CD4-positive, alpha-beta T cell treated with Interleukin-12 subunit alpha and Interleukin-12 subunit beta, for 1 hour (primary cell): ENCODE measurements at regions not wholly inside any gene's neighbourhood (a gene's known extent, or its start where the extent isn't known, plus 50 kb on each side); places are given as distances from the start of the nearest gene placed in this dataset.
"Not testable (repeated sequence)": the region's sequence is repeated elsewhere in the genome, so short reads cannot be mapped to it uniquely, and the experiment has no call there.

Experiments
- DNase-seq: peaks from one replicate; pipeline ENCODE4 v3.0.0-alpha.2; 2020

DNA sequence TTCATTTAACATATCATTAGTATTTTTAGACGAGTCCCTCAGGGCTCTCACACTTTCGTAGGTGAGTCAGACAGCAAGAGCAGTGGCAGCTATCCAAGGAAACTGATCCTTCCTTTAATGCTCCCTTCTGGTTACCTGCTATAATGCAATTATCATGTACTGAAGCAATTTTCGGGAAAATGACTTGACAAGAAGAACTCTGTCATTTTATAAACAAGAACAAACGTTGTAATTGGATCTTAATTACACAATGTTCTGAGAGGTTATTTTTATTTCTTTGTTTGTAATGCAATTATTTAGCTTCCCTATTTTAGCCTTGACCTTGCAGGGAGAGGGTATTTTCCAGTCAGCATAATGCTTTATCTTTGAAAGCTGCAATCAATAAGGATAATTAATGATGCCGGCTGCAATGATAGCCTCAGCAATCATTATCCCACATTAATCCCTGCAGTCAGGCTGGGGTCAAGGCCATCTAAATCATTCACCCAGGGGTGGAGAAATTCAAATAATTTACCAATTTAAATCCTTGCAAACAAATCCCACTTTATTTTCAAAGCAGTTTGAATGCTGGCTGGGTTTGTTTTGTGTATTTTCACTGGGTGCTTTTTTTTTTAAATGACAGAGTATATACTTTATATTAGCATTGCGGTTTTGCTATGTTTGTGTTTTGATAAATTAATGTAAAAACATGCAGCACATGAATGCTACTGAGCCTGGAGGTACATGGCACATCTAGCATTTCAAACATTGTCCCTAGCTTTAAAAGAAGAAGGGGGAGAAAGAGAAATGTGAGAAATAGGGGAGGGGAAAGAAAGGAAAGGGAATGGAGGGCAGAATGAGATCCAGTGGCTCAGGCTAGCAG lies 249.9 kb downstream of the SHOX2 start:
- DNase-seq = no peak

DNA sequence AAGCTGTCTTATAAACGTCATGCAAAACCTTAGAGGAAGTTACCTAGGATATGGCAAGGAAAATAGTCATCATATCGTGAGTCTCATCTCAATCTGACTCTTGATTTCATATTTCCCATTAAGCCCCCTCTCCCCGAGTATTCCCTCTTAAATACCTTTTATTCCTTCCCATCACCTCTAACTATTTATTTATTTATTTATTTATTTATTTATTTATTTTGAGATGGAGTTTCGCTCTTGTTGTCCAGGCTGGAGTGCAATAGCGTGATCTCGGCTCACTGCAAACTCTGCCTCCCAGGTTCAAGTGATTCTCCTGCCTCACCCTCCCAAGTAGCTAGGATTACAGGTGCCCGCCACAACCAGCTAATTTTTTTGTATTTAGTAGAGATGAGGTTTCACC lies 260.4 kb downstream of the SHOX2 start:
- DNase-seq = not testable (repeated sequence)

DNA sequence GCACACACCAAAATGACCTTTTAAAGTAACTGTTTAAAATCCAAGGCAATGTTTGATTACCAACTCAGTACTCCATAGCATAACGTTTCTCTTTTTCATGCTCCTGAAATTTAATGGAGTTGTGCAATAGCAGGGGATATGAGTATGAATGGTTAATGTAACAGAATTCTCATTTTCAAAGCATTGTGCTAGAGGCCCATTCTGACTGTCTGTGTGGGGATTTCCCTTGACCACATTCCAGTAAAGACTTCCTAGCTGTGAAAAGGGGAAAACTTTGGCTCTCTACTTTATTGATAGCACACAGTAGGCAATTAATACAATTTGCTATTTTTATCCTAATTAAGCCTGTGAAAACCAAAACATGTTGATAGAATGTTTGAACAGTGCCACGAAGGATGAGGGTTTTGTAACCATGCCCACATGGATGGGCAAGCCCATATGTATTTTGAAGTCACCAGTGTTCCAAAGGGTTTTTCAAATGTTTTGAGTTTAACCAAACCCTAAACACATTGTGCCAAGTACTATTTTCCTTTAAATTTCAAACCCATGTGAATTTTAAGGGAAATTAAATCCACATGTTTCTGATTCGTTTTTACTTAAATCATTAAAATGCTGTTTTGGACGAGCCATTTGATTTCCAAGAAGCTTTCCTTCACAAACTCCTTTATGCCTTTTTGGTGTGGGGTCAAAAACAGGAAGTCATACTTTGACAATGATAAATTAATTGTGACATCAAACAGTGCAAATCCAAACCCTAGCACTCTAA lies 261.2 kb downstream of the SHOX2 start:
- DNase-seq = no peak

DNA sequence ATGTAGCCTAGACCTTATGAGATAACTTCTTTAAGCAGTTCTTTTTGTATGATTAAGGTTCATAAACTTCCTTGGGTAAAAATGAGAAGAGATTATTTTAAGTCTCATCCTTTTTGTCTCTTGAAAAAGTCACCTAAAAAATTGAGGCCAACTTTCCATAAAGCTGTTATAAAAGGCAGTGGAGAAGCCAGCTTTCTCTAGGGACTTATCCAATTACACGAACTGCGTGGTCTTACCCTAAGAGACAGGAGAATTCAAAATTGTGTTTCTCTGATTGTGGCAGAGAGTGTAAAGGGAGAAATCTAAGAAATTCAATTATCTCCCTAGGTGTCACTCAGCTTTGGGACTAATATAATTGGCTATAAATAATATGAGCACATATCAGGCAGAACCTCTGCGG lies 262.0 kb downstream of the SHOX2 start:
- no peak for DNase-seq

DNA sequence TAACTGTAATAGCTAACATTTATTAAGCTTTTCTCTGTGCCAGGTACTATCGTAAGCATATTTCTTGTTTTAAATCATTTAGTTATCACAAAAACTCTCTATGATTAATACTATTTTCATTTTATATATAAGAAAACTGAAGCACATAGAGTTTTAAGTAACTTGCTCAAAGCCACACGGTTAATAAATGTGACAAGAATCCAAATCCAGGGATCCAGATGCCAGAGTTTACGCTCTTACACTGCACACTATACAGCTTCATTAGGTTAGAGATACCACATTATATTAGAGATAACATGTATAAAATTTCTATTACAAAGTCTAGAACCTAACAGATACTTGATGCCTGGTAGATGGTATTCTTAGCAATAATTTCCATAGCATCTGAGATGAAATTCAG lies 265.2 kb downstream of the SHOX2 start:
- no peak for DNase-seq

DNA sequence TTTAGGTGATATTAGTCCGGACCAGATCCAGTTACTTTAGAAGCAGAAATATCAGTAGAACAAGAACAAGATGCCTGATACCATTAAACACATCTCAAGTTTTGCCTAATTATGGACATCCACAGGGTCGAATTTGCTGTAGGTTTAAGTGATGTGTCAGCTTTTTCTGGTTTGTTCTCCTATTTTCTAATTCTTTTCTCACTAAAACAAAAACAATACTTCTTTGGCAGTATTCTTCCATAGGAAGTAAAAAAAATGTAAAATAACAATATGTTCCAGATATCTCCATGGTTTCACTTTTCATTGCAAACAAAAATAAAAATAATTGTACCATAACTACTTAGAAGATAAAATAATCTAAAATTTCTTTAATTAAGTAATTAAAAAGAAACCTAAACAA lies 265.7 kb downstream of the SHOX2 start:
- no peak for DNase-seq

DNA sequence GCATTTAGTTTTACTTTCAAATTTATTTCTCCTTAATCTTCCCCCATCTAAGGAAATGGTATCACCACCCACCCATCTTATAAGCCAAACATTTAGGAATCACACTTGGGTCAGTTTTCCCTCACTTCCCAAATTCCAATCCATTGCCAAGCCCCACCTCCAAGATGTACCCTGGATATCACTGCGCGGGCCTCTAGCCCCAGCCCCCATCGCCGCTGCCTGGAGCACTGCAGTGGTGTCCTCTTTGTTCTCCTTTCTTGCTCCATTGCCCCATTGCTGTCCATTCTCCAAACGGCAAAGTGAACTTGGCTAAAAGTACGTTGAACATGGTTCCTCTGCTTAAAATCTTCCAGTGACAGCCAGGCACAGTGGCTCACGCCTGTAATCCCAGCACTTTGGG lies 267.8 kb downstream of the SHOX2 start:
- DNase-seq = no peak

DNA sequence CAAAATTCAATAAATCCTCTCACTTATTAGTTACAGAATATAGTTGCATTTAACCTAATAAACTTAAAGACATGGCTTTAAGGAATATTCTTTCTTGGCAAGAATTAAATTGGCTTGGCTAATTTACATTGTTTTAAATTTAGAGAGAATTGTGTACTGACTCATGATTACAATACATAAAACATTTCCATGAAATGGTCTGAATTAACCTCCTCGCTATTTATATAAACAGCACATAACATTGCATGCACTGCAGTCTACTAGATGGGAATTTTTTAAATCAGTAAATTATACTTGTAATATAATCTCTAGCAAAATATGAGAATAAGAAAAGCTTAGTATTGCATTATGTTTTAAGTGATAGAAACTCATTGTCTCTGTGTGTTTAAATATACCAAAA lies 268.9 kb downstream of the SHOX2 start:
- no peak for DNase-seq

DNA sequence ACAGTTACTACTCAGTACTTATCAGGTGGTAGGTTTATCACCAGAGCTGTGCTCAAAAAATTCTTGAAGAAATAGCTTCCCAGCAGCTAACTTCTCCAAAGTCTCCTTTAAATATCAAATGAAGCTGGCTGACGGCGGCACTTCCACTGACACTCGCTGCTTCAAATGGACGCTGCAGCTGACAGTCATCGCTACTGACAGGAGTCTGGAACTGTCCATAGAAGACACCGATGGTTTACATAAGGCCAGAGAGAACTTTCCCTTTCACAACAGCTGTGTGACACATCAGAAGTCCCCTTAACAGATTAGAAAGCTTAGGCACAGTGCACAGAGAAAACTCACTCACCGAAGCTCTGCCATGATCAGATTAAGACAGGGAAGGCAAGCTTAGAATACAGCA lies 270.2 kb downstream of the SHOX2 start:
- DNase-seq = no peak

DNA sequence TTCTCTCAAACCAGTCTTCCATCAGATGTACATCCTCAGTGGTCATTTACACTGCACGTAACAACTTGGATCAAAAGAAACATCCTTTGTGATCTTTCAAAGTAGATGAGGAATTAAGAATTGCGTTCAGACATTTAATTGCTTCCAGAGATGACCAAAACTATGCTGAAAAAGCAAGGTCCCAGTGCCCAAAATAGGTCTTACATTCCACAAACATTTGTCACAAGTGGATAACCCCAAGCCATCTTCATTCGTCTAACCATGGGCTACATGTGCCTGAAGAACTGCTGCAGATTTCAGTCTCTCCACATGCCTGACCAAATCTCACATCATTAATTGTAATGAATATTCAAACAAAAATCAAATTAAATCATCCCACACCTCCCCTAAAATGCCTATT lies 273.6 kb downstream of the SHOX2 start:
- no peak for DNase-seq

DNA sequence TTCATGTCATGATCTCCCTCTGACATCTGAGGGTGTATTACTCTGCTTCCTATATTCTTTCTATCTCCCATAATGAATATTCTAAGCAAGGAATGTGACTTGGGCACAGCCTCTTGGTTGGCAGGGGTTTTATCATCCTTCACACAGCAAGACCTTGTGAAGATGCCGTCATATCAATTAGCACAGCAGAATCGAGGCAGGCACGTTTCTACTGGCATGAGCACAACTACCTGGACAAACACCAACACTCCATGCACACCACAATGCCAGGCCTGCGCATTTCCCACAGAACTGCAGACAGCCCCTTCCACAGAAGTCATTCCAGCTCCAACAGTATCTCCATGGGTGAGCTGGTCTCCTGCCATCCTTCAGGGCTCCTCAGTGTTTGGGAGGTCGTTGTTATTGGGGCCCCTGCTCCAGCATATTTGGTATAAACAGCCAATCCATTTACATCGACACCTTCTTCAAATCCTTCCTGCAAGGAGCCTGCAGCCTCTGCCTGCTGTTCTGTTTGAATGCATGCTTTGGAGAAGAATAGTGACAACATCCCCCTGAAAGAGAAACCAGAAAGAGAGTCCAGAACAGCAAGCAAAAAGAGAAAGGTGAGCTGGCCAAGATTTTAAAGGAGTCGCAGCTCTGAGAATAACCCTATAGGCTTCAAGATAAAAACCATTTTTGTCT lies 275.5 kb downstream of the SHOX2 start:
- no peak for DNase-seq

DNA sequence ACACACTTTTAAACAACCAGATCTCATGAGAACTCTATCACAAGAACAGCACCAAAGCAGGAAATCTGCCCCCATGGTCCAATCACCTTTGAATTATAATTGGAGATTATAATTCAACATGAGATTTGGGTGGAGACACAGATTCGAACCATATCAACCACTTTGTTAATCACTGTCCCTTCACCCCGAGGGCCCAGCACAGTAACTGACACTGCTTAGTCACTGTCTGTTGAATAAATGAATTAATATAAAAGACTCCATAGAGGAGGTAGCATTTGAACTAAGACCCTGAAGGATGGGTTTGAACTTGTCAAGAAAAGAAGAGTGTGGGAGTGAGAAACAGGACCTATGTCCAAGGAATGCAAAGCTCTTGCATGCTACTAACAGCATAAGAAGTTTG lies 276.4 kb downstream of the SHOX2 start:
- no peak for DNase-seq

DNA sequence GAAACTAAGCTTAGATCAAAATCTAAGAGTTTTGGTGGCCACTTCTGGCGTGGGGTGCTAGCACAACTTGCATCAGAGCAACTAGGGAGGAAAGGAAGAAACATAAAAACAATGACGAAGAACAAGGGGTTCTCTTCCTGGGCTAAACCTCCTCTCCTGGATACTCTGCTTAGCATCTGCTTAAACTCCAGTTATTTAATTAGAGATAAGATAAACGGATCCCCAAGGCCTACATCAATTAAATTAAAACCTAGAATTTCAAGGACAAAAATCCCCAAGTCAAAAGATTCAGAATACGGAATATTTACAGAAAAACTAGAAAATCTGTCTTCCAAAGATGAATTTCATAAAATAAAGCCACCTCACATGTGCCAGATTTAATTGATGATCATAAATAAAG lies 281.9 kb downstream of the SHOX2 start:
- no peak for DNase-seq

DNA sequence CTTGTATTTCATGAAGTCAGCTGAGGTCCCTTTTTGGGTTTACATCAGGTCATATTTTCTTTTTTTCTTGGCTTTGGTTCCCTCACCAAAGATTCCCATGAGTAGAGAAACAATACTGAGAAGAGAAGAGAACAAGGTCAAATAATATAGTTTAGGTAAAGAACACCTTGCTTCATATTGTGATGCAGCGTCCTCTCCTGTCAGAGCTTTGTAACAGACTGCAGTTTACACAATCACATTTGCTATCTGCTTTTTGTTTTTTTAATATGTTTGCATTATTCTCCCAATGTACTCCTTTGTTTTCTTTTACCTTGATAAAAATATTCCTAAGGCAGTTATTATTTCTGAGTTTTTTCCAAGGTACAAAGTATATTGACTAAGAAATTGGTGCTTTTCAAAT lies 283.2 kb downstream of the SHOX2 start:
- DNase-seq = no peak

DNA sequence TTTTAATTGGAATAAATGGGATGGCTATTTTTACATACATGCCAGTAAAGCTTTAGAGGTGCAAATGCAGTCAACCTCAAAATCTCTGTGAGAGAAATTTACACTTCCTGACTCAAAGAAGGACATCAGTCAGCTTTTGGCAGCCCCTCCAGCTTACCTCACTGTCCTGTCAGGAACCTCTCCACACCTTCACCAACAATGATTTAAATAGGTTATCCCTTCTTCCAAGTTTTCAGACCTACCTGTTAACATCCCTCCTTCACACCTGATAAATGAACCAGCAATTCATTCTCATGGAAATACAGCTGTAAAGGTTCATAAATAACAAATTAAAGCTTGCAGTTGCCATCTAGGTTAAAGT lies 286.1 kb downstream of the SHOX2 start:
- no peak for DNase-seq

DNA sequence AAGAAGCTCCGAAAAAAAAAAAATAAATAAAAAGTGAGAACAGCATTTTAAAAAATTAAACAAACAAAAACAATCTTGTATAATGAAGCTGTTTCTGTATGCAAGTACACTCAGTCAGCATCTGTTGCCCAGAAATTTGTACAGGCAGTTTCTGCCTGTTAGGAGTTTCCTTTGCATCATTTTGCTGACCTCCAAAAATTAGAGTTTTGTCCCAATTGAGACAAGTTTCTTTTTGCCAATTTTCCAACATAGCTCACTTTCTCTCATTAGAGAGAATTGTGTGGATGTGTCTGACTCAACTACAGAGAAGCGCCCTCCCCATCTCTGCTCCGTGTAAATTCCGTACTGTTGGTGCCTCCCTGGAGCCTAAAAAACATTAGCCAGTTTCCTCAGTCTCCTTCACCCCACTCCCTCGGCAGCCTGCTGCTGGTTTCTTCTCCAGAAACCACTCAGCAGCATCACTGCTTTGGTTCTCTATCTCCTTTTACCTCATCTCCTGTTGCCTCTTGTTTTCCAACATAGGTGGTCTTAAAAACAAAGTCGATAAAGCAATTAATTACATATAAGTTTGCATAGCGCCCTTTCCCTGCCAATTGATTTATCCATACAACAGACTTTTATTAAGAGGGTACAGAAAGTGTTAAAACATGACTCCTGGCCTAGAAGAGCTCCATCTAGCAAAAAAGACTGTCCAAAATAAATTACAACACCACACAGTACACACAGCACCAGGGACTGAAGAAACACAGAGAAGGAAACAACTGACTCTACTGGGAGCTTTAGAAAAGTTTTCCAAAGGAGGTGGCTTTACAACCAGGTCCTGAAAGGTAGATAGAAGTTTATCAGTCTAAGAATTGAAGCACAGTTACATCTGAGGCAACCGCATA lies 286.7 kb downstream of the SHOX2 start:
- DNase-seq = no peak

DNA sequence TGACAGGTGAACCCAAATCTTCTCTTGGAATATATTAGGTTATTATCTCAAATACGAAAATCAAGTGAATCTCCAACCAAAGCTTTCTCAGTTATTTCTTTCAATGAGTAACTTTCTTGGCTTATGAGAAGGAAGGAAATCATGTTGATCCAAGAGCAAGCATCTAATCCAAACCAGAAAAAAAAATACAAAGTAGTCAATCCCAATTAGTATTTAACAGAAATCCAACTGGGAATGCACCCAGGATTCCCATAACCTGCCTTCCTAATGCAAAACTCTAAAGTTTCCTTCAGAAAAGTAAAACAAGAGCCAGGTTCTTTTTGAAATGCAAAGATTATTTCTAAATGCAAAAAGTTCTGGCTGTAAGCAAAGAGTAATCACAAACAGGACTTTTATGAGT lies 289.3 kb downstream of the SHOX2 start:
- DNase-seq = no peak

DNA sequence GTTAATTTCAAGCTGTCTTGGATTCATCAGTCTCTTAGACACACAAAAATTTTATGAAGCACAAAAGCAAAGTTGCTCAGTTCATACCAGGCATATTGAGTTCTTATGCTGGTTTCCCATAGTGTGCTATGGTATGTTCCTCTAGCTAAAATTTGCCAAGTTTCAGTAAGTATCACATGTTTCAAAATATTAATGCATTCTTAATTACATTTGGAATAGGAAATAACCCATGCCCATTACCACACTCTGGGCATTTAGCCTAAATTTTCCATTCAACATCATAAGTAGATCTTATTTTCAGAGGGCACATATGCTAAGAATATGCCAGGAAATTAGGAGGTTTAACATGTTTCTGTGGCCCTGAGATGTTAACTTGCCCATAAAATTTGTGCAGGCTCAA lies 289.9 kb downstream of the SHOX2 start:
- no peak for DNase-seq

DNA sequence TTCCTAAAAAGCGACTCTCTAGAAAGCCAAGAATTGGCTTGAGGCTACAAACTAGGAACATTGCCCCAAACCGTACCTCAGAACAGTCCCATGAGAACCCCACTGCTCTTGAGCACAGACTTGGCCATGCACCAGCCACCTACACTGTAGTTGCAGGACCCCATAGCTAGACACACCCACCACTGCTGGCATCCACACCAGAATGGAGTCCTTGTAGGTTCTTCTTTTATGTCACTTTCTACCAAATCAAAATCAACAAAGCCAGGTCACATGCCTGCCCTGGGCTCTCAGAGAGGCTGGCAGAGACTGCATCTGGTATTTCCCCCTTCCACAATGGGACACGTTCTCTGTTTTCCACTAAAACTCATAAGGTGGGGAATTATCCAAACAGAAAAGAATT lies 290.5 kb downstream of the SHOX2 start:
- DNase-seq = no peak

DNA sequence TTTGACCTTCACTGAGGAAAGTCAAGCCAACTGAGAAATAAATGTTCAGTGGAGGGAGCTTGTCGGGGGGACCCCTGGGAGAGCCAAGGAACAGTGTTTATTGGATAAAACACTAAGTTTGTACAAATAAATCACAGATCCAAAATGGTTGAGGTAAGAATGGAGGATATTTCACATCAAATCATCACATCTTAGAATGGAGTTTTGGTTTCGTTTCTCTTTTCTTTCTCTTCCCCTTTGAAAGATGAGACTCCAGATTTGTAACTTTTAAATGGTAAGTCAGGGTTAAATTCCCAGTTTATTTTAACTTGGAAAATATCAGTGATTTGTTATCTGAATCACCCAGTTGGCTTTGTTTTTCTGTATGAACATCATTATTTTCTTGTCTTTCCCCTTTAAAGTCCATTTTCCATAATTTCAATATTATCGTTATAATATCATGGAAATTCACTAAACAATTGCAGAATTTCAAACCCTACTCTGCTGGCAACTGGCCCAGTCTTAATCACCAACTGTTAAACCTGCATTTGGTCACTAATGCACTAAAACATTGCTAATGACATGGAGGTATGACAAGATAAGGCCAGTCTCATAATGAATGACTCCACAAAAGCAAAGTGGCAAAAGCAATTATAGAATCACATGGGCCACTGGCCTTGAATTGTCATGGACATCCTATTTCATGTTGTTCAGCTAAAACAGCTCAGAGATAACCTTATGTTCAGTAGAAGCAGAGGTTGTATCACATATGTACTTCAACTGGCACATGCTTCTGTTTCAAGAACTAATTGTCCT lies 295.1 kb downstream of the SHOX2 start:
- DNase-seq = no peak

DNA sequence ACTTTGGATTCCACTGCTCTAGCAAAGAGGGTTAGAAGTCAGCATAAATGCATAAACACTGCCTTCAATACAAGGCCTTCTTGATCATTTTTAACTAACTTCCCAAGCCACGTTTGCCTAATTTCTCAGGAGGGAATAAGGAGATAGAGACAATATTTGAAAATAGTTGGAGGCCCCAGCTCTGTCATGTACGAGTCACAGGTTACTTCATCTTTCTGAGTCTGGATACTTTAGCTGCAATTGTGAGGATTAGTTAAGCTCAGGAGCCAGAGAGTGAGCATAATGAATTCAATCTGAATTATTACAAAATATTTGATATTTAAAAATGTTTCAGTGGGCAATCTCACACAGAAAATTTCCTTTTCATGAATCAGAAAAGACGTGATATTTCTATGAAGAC lies 298.9 kb downstream of the SHOX2 start:
- DNase-seq = no peak

DNA sequence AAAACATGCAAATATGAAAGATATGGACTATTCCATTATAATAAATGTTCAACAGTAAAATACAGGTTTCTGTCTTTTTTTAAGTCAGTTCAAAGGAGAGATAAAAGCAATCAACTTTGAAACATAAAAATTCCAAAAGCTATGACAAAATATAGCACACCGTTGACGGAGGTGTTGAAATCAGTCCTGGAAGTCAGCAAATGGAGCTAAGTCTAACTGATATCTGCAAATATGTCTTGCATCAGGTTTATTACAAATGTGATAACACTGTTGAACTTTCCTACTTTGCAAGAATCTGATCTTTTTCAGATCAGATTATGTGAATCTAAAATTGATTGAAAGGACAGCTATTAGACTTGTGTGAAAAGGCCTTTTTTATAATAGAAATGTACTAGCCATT lies 300.7 kb downstream of the SHOX2 start:
- no peak for DNase-seq
